ENCODE measurements at regions not wholly inside any gene's neighbourhood (a gene's known extent, or its start where the extent isn't known, plus 50 kb on each side); places are given as distances from the start of the nearest gene placed in this dataset.

- CTCF ChIA-PET = no interaction called here
- no peaks in the 10 kb centered on the region for H3K9me3 ChIP-seq (ENCODE audit: control insufficient read depth, insufficient read depth, low read length)
These were observed 104.8 kb upstream of the RAB12 start for GRCh38 chr18:8504424-8504823.

GRCh38 chr18:8504880-8505435 is 104.3 kb upstream of the RAB12 start:
- no peak overlapping the region for H3K27ac ChIP-seq (ENCODE audit: low read depth, low read length)
- ChIA-PET POLR2A (no interaction called here), CTCF (no interaction called here)
- no peak for TF ChIP-seq CTCF (IDR thresholded peaks at IDR 0.05; ENCODE audit: low read depth, low read length)
- H3K9me3 ChIP-seq (ENCODE audit: control insufficient read depth, insufficient read depth, low read length) = no peaks in the 10 kb centered on the region
- H3K27me3 ChIP-seq (ENCODE audit: control insufficient read depth, insufficient read depth, low read length) = peaks cover 3% of the 10 kb centered on the region
- H3K4me3 ChIP-seq (ENCODE audit: low read depth, low read length) = no peak overlapping the region
- no peak for DNase-seq (ENCODE audit: low read depth, low spot score)

More at GRCh38 chr18:8504424-8504823, 104.8 kb upstream of the RAB12 start:
- no peak for DNase-seq (ENCODE audit: low read depth, low spot score)
- POLR2A ChIA-PET = no interaction called here
- H3K27ac ChIP-seq (ENCODE audit: low read depth, low read length) = no peak overlapping the region
- no peak for TF ChIP-seq CTCF (IDR thresholded peaks at IDR 0.05; ENCODE audit: low read depth, low read length)
- peaks cover 6% of the 10 kb centered on the region for H3K27me3 ChIP-seq (ENCODE audit: control insufficient read depth, insufficient read depth, low read length)
- no peak overlapping the region for H3K4me3 ChIP-seq (ENCODE audit: low read depth, low read length)

- ChIA-PET CTCF (no interaction called here), POLR2A (no interaction called here)
- Histone ChIP-seq H3K9me3 (ENCODE audit: control insufficient read depth, insufficient read depth, low read length) (no peaks in the 10 kb centered on the region), H3K4me3 (ENCODE audit: low read depth, low read length) (no peak overlapping the region), H3K27ac (ENCODE audit: low read depth, low read length) (no peak overlapping the region), H3K27me3 (ENCODE audit: control insufficient read depth, insufficient read depth, low read length) (no peaks in the 10 kb centered on the region)
- no peak for TF ChIP-seq CTCF (IDR thresholded peaks at IDR 0.05; ENCODE audit: low read depth, low read length)
- no peak for DNase-seq (ENCODE audit: low read depth, low spot score)
These were observed 102.8 kb upstream of the RAB12 start for GRCh38 chr18:8506251-8507049.

- no peak overlapping the region for H3K4me3 ChIP-seq (ENCODE audit: low read depth, low read length)
- H3K9me3 ChIP-seq (ENCODE audit: control insufficient read depth, insufficient read depth, low read length) = no peaks in the 10 kb centered on the region
- H3K27me3 ChIP-seq (ENCODE audit: control insufficient read depth, insufficient read depth, low read length) = no peaks in the 10 kb centered on the region
- POLR2A ChIA-PET = no interaction called here
- no peak for DNase-seq (ENCODE audit: low read depth, low spot score)
- H3K27ac ChIP-seq (ENCODE audit: low read depth, low read length) = no peak overlapping the region
- CTCF ChIA-PET = interaction anchor here (0.6 kb wide), 1 partner anchor 26 kb away, joined by 3 read pairs; no protein-coding TSS in a partner anchor
- peak; percentile 27; the same call in 1 of the 2 replicates for TF ChIP-seq CTCF (IDR thresholded peaks at IDR 0.05; ENCODE audit: low read depth, low read length)
These were observed 101.9 kb upstream of the RAB12 start for GRCh38 chr18:8507361-8507760.

Measured in AG04450 (cell line).